Lung (tissue), 11 donors: ENCODE measurements at regions not wholly inside any gene's neighbourhood (a gene's known extent, or its start where the extent isn't known, plus 50 kb on each side); places are given as distances from the start of the nearest gene placed in this dataset.

Experiments used
- ATAC-seq: fragments of 200-7000 bp; cut with Tn5 transposase; one replicate; pipeline ENCODE4 v1.9.1; 2020; ENCODE audit warnings: moderate number of reproducible peaks; ENCODE audit not compliant: insufficient read depth, low FRiP score
- DNase-seq, 3 donors: peaks; one replicate each; pipeline ENCODE4 v3.0.0-alpha.2; 2013 to 2017
- H3K27ac ChIP-seq, 2 donors: one replicate each; pipeline ENCODE4 v1.5.1; 2013; ENCODE audit warnings: mild to moderate bottlenecking in 2 of 2, moderate library complexity in 2 of 2, control low read depth in 1 of 2, inconsistent platforms in 1 of 2, low read depth in 1 of 2, low read length in 1 of 2
- H3K27me3 ChIP-seq, 3 donors: one replicate each; pipeline ENCODE4 v1.5.1; 2013; ENCODE audit warnings: low read length in 2 of 3; ENCODE audit not compliant: control insufficient read depth in 3 of 3, insufficient read depth in 3 of 3
- H3K36me3 ChIP-seq, 4 donors: one replicate each; pipeline ENCODE4 v1.5.1; 2013; ENCODE audit warnings: low read length in 4 of 4, mild to moderate bottlenecking in 1 of 4, moderate library complexity in 1 of 4; ENCODE audit not compliant: control insufficient read depth in 4 of 4, insufficient read depth in 4 of 4
- H3K4me1 ChIP-seq, 5 donors: one replicate each; pipeline ENCODE4 v1.5.1; 2013; ENCODE audit warnings: low read length in 5 of 5, mild to moderate bottlenecking in 2 of 5, moderate library complexity in 1 of 5; ENCODE audit not compliant: control insufficient read depth in 5 of 5, insufficient read depth in 5 of 5
- H3K4me3 ChIP-seq: one replicate; pipeline ENCODE4 v1.5.1; 2013; ENCODE audit warnings: mild to moderate bottlenecking, control low read depth, moderate library complexity
- H3K9ac ChIP-seq, 2 donors: one replicate each; pipeline ENCODE4 v1.5.1; 2013; ENCODE audit warnings: low read length in 2 of 2, control low read depth in 1 of 2; ENCODE audit not compliant: insufficient read depth in 1 of 2
- H3K9me3 ChIP-seq, 4 donors: one replicate each; pipeline ENCODE4 v1.5.1; 2013; ENCODE audit warnings: low read length in 3 of 4, mild to moderate bottlenecking in 1 of 4, moderate library complexity in 1 of 4; ENCODE audit not compliant: control insufficient read depth in 4 of 4, insufficient read depth in 3 of 4
- CTCF ChIP-seq: IDR thresholded peaks from 2 replicates; pipeline ENCODE4 v1.5.1; 2012; ENCODE audit warnings: mild to moderate bottlenecking; ENCODE audit errors: control extremely low read depth, extremely low read depth
- WGBS, 2 donors: extraction: QIAGEN DNeasy Blood & Tissue Kit; methylation state at CpG; one replicate each; pipeline ENCODE4 v1.1.7; 2013; 5-methylcytosine and 5-hydroxymethylcytosine counted together
- donor health status: control.
- donor health status: control.
- donor health status: Bipolar disorder and iron deficiency.
- donor health status: healthy.
- donor health status: DM: yes; HTN: yes; CAD: no.

GRCh38 chr11:87397011-87397865 is 359.5 kb downstream of the TMEM135 start:
- Histone ChIP-seq H3K9me3 (no peaks in the 10 kb centered on the region), H3K27me3 (no peaks in the 10 kb centered on the region), H3K27ac (no peak overlapping the region), H3K4me3 (no peak overlapping the region), H3K4me1 (no peaks in the 10 kb centered on the region), H3K9ac (no peak overlapping the region), H3K36me3 (no peaks in the 10 kb centered on the region)
- DNase-seq (no peak), ATAC-seq (no peak)
- 56 to 75% methylated on average over 5 of the region's 5 CpGs for WGBS, 2 donors
- TF ChIP-seq CTCF: no peak

DNA sequence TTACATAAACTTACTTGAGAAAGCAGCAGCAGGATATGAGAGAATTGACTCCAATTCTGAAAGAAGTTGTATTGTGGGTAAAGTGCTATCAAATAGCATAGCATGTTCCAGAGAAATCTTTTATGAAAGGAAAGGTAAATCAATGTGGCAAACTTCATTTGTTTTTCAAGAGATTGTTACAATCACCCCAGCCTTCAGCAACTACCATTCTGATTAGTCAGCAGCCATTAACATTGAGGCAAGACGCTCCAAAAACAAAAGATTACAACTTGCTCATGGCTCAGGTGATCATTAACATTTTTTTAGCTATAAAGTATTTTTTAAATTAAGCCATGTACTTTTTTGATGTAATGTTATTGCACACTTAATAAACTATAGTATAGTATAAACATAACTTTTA is 357.2 kb downstream of the TMEM135 start:
- no peaks in the 10 kb centered on the region for H3K36me3 ChIP-seq
- no peak overlapping the region for H3K27ac ChIP-seq
- no peak overlapping the region for H3K4me3 ChIP-seq
- H3K27me3 ChIP-seq: no peaks in the 10 kb centered on the region
- WGBS, 2 donors: 92 to 96% methylated on average over 1 of the region's 1 CpG
- DNase-seq (no peak), ATAC-seq (no peak)
- no peak overlapping the region for H3K9ac ChIP-seq
- H3K4me1 ChIP-seq: no peaks in the 10 kb centered on the region
- no peak for TF ChIP-seq CTCF
- no peaks in the 10 kb centered on the region for H3K9me3 ChIP-seq

- Histone ChIP-seq H3K27me3 (no peaks in the 10 kb centered on the region), H3K4me3 (no peak overlapping the region), H3K9me3 (no peaks in the 10 kb centered on the region), H3K4me1 (no peaks in the 10 kb centered on the region), H3K36me3 (no peaks in the 10 kb centered on the region), H3K9ac (no peak overlapping the region), H3K27ac (no peak overlapping the region)
- ATAC-seq (no peak), DNase-seq (no peak)
- TF ChIP-seq CTCF: no peak
Measured at GRCh38 chr11:87392665-87393064, 354.9 kb downstream of the TMEM135 start.
